RWPE1 (cell line): ENCODE measurements at regions not wholly inside any gene's neighbourhood (a gene's known extent, or its start where the extent isn't known, plus 50 kb on each side); places are given as distances from the start of the nearest gene placed in this dataset.
A peak's percentile ranks its signal among the peaks of the same experiment; 100 is the strongest.

Experiments
- CTCF ChIA-PET: fragments of 350-600 bp; sonication (Branson Sonifier 250); formaldehyde crosslinking; extraction: SDS; loops from one replicate; lab custom pipeline; 2021; lab: Yijun Ruan, JAX
- POLR2A ChIA-PET: fragments of 400-600 bp; formaldehyde crosslinking; extraction: SDS; loops from one replicate; lab custom pipeline; 2020; ENCODE audit warnings: antibody characterized with exemption; ENCODE audit not compliant: low non-redundant PET; lab: Yijun Ruan, JAX
- DNase-seq: peaks from one replicate; pipeline ENCODE4 v3.0.0; 2012; ENCODE audit warnings: low spot score
- H3K27ac ChIP-seq: fragments of 450-650 bp; 2 replicates; pipeline ENCODE4 v1.5.1; 2017
- CTCF ChIP-seq: fragments of 450-650 bp; conservative IDR thresholded peaks from 2 replicates; pipeline ENCODE4 v1.5.1; 2017; ENCODE audit warnings: low read depth, mild to moderate bottlenecking

- ChIA-PET POLR2A (no interaction called here), CTCF (no interaction called here)
- no peak for DNase-seq
- TF ChIP-seq CTCF, result no peak
- H3K27ac ChIP-seq, result peak overlapping the region; percentile 72
Observed at GRCh38 chr1:234988155-234988517, 140.5 kb downstream of the TOMM20 start.

GRCh38 chr1:234987415-234988154 is 141.1 kb downstream of the TOMM20 start:
- peak overlapping the region; percentile 72 for H3K27ac ChIP-seq
- DNase-seq, result peak; percentile 29
- ChIA-PET CTCF (no interaction called here), POLR2A (no interaction called here)
- TF ChIP-seq CTCF, result no peak

- DNase-seq, result no peak
- ChIA-PET CTCF (no interaction called here), POLR2A (no interaction called here)
- H3K27ac ChIP-seq, result peak overlapping the region; percentile 72
- no peak for TF ChIP-seq CTCF
Observed at GRCh38 chr1:234986750-234987414, 141.8 kb downstream of the TOMM20 start.

GRCh38 chr1:234985516-234986294 is 142.9 kb downstream of the TOMM20 start:
- no peak for DNase-seq
- POLR2A ChIA-PET, result no interaction called here
- no peak overlapping the region; the same call in 1 of the 2 replicates for H3K27ac ChIP-seq
- CTCF ChIA-PET, result interaction anchor here (0.7 kb wide), 1 partner anchor 11 kb away, joined by 3 read pairs; no protein-coding TSS in a partner anchor
- no peak for TF ChIP-seq CTCF

GRCh38 chr1:234985007-234985370 is 143.6 kb downstream of the TOMM20 start:
- CTCF ChIA-PET, result no interaction called here
- POLR2A ChIA-PET, result no interaction called here
- peak overlapping the region; percentile 57 for H3K27ac ChIP-seq
- DNase-seq, result no peak
- no peak for TF ChIP-seq CTCF

GRCh38 chr1:234983564-234984238 is 144.9 kb downstream of the TOMM20 start:
- ChIA-PET POLR2A (no interaction called here), CTCF (interaction anchor here (0.6 to 0.9 kb wide), 2 partner anchors 397 to 497 kb away, joined by 3 read pairs; no protein-coding TSS in a partner anchor)
- DNase-seq, result no peak
- peak overlapping the region; percentile 57; the same call in 1 of the 2 replicates for H3K27ac ChIP-seq
- TF ChIP-seq CTCF, result no peak
